ENCODE measurements at regions not wholly inside any gene's neighbourhood (a gene's known extent, or its start where the extent isn't known, plus 50 kb on each side); places are given as distances from the start of the nearest gene placed in this dataset.

GRCh38 chr22:47245286-47245685 is 482.8 kb downstream of the TBC1D22A start:
- DNase-seq (ENCODE audit: low read depth), result no peak

DNA sequence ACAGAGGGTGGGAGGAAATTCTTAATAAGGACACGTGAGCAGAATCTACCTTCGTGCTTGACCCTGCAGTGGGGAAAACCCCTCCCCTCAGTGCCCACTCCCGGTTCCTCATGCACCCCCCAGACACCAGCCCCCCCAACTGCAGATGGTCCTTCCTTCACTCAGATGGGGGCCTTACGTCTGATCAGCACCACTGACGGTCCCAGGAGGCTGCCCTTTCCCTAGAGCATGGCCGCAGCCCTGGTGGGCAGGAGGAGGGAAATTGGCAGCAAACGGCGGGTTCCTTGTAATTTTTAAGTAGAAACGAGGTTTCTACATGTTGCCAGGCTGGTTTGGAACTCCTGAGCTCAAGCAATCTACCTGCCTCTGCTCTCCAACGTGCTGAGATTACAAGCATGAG is 477.7 kb downstream of the TBC1D22A start:
- no peak for DNase-seq (ENCODE audit: low read depth)

GRCh38 chr22:47239474-47239860 is 477.0 kb downstream of the TBC1D22A start:
- no peak for DNase-seq (ENCODE audit: low read depth)

- no peak for DNase-seq (ENCODE audit: low read depth)
Measured at GRCh38 chr22:47238690-47239473, 476.4 kb downstream of the TBC1D22A start.

- no peak for DNase-seq (ENCODE audit: low read depth)
Measured at GRCh38 chr22:47237890-47238480, 475.5 kb downstream of the TBC1D22A start.

DNA sequence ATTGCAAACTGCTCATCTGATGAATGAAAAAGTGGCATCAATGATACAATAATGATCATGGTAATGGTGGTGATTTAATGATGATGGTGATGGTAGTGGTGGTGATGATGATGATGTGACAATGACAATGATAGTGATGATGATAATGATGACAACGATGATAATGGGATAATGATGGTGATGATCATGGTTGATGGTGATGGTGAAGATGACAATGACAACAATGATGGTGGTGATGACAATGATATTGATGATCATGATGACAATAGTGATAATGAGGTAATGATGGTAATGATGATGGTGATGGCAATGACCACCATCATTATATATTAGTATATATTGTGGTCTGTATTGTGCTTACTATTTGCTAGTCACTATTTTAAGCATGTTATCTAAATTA is 474.3 kb downstream of the TBC1D22A start:
- DNase-seq (ENCODE audit: low read depth), result no peak

GRCh38 chr22:47236161-47236560 is 473.7 kb downstream of the TBC1D22A start:
- no peak for DNase-seq (ENCODE audit: low read depth)

DNA sequence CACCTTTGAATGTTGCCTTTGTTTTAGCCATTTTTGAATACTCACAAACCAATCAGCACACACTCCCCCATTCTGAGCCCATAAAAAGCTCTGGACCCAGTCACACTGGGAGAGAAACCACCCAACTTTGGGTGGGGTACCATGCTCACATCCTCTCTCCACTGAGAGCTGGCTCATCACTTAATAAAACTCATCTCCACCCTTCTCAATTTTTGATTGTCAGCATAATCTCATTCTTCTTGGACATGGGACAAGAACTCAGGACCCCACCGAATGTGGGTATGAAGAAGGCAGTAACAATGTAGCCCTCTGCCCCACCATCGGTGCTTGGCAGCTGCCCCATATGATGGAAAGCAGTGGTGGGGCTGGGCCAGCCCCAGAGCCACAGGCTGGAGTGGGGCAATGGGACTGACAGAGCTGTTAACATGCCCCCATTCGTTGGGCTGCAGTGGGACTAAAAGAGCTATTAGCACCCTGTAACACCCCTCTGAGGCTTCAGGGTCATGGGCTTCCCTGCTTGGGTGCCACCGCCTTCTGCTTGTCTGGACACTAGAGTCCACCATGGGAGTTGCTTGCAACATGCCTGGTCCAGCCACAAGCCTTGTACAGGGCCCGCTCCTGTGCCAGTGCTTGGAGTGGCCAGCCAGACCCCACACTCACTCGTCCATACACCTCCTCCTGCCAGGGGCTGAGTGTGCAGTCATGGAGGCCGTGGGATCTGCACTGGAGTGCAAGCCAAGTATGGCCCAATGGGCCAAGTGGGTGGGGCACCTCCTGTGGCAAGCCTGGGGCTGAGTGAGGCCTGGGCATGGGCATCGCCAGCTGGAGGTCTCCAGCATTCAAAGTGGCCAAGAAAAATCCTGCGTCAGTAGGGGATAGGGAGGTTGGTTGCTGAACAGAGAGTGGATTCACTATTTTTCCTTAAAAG is 471.1 kb downstream of the TBC1D22A start:
- no peak for DNase-seq (ENCODE audit: low read depth)

GRCh38 chr22:47232753-47233152 is 470.3 kb downstream of the TBC1D22A start:
- DNase-seq (ENCODE audit: low read depth), result no peak

DNA sequence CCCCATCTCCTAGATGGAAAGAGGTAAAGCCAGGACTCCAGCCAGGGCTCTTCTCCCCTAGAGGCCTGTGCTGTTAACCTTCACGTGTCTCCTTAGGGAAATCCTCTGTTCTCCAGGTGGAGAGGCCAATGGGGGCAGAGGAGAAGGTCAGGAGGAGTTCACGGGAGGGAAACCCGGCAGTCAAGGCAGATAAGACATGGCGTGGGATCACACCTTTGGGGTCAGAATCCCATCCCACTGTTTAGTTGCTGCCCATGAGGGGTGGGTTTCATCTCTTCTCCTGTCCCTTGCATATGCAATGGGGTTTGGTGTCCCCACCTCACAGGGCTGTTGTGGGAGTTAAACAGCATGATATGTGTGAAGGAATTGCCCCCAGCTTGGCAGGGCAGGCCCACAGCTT is 469.7 kb downstream of the TBC1D22A start:
- no peak for DNase-seq (ENCODE audit: low read depth)

GRCh38 chr22:47231759-47232158 is 469.3 kb downstream of the TBC1D22A start:
- DNase-seq (ENCODE audit: low read depth), result no peak

- DNase-seq (ENCODE audit: low read depth), result no peak
Measured at GRCh38 chr22:47230741-47231140, 468.3 kb downstream of the TBC1D22A start.

- no peak for DNase-seq (ENCODE audit: low read depth)
Measured at GRCh38 chr22:47230251-47230650, 467.8 kb downstream of the TBC1D22A start.

DNA sequence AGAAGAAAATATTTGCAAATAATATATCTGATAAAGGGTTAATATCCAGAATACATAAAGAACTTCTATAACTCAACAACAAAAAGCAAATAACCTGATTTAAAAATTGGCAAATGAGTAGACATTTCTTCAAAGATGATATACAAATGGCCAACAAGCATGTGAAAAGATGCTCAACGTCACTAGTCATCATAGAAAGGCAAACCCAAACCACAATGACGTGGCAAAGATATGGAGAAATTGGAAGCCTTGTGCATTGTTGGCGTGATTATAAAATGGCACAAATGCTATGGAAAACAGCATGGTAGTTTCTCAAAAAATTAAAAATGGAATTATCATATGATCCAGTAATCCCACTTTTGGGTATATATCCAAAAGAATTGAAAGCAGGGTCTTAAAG is 466.3 kb downstream of the TBC1D22A start:
- no peak for DNase-seq (ENCODE audit: low read depth)

GRCh38 chr22:47225931-47226633 is 463.6 kb downstream of the TBC1D22A start:
- no peak for DNase-seq (ENCODE audit: low read depth)

GRCh38 chr22:47225080-47225930 is 462.9 kb downstream of the TBC1D22A start:
- no peak for DNase-seq (ENCODE audit: low read depth)
